ENCODE measurements at regions not wholly inside any gene's neighbourhood (a gene's known extent, or its start where the extent isn't known, plus 50 kb on each side); places are given as distances from the start of the nearest gene placed in this dataset.

DNA sequence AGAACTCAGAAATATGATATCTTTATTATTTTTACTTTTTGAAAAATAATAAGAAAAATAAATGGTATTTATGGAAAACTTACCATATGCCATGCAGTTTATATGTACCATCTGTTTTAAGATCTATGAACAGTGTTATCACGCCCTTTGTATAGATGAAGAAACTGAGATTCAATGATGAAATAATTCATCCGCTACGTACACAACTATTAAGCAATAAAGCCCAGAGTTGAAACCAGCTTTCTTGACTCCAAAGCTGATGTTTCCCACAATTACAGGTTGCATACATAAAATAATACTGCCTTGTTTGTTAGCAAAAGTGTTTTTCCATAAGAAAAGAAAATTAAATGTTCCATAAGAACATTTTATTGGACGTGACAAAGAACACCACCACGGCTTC, 67.2 kb upstream of the BCL6 start:
- Histone ChIP-seq H4K8ac (replicated peaks; ENCODE audit: insufficient read length, low read depth, low read length) (no peak overlapping the region), H3K23ac (ENCODE audit: insufficient read length, low read depth, low read length) (no peak overlapping the region), H3K23me2 (ENCODE audit: insufficient read length, low read depth, low read length, poor library complexity, severe bottlenecking) (no peaks in the 10 kb centered on the region), H2BK5ac (ENCODE audit: insufficient read length, low read length) (no peak overlapping the region), H3K27ac (ENCODE audit: insufficient read length, low read depth, low read length) (no peak overlapping the region), H2BK15ac (ENCODE audit: low read depth, low read length) (no peak overlapping the region), H3K9ac (ENCODE audit: extremely low read depth, insufficient read length, low read length) (no peak overlapping the region), H3T11ph (ENCODE audit: low read length) (no peak overlapping the region), H3K27me3 (ENCODE audit: insufficient read depth, low read length) (no peaks in the 10 kb centered on the region), H3K4ac (ENCODE audit: low read depth, low read length) (no peak overlapping the region), H3K4me2 (ENCODE audit: insufficient read depth, insufficient read length, low read length) (no peak overlapping the region), H3K14ac (ENCODE audit: insufficient read depth, low read length) (no peak overlapping the region), H4K5ac (ENCODE audit: insufficient read length, low read depth, low read length) (no peak overlapping the region), H2AFZ (ENCODE audit: low read length) (no peak overlapping the region), H2BK120ac (ENCODE audit: low read depth, low read length, poor library complexity, severe bottlenecking) (no peak overlapping the region), H4K20me1 (ENCODE audit: control insufficient read depth, insufficient read depth, insufficient read length) (no peaks in the 10 kb centered on the region), H3K9me3 (ENCODE audit: control insufficient read depth, low read depth, low read length) (no peaks in the 10 kb centered on the region), H2BK12ac (ENCODE audit: insufficient read length, low read depth, low read length) (no peak overlapping the region), H3K79me2 (ENCODE audit: insufficient read depth, low read length) (no peaks in the 10 kb centered on the region), H3K56ac (ENCODE audit: insufficient read length, low read depth, low read length) (no peak overlapping the region), H2AK5ac (ENCODE audit: insufficient read length, low read length) (no peak overlapping the region), H3K4me1 (ENCODE audit: insufficient read depth, low read length) (no peaks in the 10 kb centered on the region), H3K79me1 (ENCODE audit: insufficient read depth, low read depth, low read length, poor library complexity, severe bottlenecking) (no peaks in the 10 kb centered on the region), H2BK20ac (ENCODE audit: low read depth, low read length, poor library complexity, severe bottlenecking) (no peak overlapping the region), H3K18ac (ENCODE audit: insufficient read length, low read depth, low read length) (no peak overlapping the region), H4K91ac (ENCODE audit: insufficient read length, low read depth, low read length) (no peak overlapping the region)
- peaks cover 0 to 5% (median 0%) of the 10 kb centered on the region in 3 experiments; a peak in 1 of 7 replicates for H3K36me3 Mint-ChIP-seq (ENCODE audit: insufficient read depth in 1 of 3, low read depth in 3 of 3)
- no peak overlapping the region for H3K27ac Mint-ChIP-seq
- peaks cover 3 to 5% of the 10 kb centered on the region in 2 experiments; a peak in 1 of 5 replicates for H3K9me3 Mint-ChIP-seq
- H3K4me3 Mint-ChIP-seq = no peak overlapping the region
- H3K4me1 Mint-ChIP-seq = peaks cover 18 to 23% of the 10 kb centered on the region in 2 experiments
- TF ChIP-seq, protein P1, sequence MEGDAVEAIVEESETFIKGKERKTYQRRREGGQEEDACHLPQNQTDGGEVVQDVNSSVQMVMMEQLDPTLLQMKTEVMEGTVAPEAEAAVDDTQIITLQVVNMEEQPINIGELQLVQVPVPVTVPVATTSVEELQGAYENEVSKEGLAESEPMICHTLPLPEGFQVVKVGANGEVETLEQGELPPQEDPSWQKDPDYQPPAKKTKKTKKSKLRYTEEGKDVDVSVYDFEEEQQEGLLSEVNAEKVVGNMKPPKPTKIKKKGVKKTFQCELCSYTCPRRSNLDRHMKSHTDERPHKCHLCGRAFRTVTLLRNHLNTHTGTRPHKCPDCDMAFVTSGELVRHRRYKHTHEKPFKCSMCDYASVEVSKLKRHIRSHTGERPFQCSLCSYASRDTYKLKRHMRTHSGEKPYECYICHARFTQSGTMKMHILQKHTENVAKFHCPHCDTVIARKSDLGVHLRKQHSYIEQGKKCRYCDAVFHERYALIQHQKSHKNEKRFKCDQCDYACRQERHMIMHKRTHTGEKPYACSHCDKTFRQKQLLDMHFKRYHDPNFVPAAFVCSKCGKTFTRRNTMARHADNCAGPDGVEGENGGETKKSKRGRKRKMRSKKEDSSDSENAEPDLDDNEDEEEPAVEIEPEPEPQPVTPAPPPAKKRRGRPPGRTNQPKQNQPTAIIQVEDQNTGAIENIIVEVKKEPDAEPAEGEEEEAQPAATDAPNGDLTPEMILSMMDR (conservative IDR thresholded peaks at IDR 0.05) = no peak
- no peaks in the 10 kb centered on the region; the same call in 1 of the 2 replicates for H3K27me3 Mint-ChIP-seq (ENCODE audit: low read depth)
- DNase-seq = no peak
- no CpG with 5 or more reads among the region's 5 CpGs for WGBS (ENCODE audit: extremely low coverage, insufficient read length, low lambda C conversion rate)

All from H9 (cell line).